HCT116 (cell line): ENCODE measurements at regions not wholly inside any gene's neighbourhood (a gene's known extent, or its start where the extent isn't known, plus 50 kb on each side); places are given as distances from the start of the nearest gene placed in this dataset.

ENCODE experiments used
- ATAC-seq: fragments of 200-7000 bp; cut with Tn5 transposase; 2 replicates; pipeline ENCODE4 v1.9.1; 2020; ENCODE audit warnings: mild to moderate bottlenecking, moderate library complexity
- BruUV-seq: library from RNA; stranded (reverse); fragments of 400-500 nt; replicated peaks from 2 replicates; lab custom pipeline; 2021; lab: Mats Ljungman, UMichigan
- CTCF ChIA-PET: fragments of 300-600 bp; sonication (Branson Sonifier 250); formaldehyde crosslinking; loops from one replicate; lab custom pipeline; 2021; ENCODE audit warnings: antibody characterized with exemption; lab: Charles Lee
- POLR2A ChIA-PET: fragments of 300-600, 350-600 bp; sonication (Branson Sonifier 250); formaldehyde crosslinking; loops from one replicate; lab custom pipeline; 2021; ENCODE audit warnings: antibody characterized with exemption; lab: Charles Lee
- RAD21 ChIA-PET, 2 experiments: fragments of 300-600 bp; sonication (Branson Sonifier 250); formaldehyde crosslinking; loops; one replicate each; lab custom pipeline; 2023; ENCODE audit warnings: low total read pairs in 2 of 2; ENCODE audit not compliant: uncharacterized antibody in 2 of 2, unreplicated experiment in 2 of 2, low non-redundant PET in 1 of 2; lab: Charles Lee
- DNase-seq: peaks from one replicate; pipeline ENCODE4 v3.0.0-alpha.2; 2010; ENCODE audit warnings: low read depth, low spot score
- H2AFZ ChIP-seq: fragments of 200-600 bp; shearing (Covaris generic), sonication (generic); 2 replicates; pipeline ENCODE4 v1.6.1; 2017; ENCODE audit warnings: low read depth, mixed run types, mixed read lengths, antibody characterized with exemption, low read length; ENCODE audit not compliant: poor library complexity, severe bottlenecking
- H3K27ac ChIP-seq: 2 replicates; pipeline ENCODE4 v1.5.1; 2012; ENCODE audit warnings: low read depth, low read length
- H3K27me3 ChIP-seq: fragments of 200-600 bp; sonication (generic); 2 replicates; pipeline ENCODE4 v1.6.1; 2016; ENCODE audit warnings: mixed run types, low read length, mixed read lengths; ENCODE audit not compliant: insufficient read depth
- H3K36me3 ChIP-seq, 2 experiments: fragments of 200-500 bp in 1 of 2; fragments of 200-600 bp in 1 of 2; sonication (Bioruptor generic) in 1 of 2; sonication (generic) in 1 of 2; 2 replicates each; pipeline versions ENCODE4 v1.5.1 to v1.6.1; 2014 to 2016; ENCODE audit warnings: low read length in 2 of 2, inconsistent platforms in 1 of 2, mixed read lengths in 1 of 2, mixed run types in 1 of 2; ENCODE audit not compliant: insufficient read depth in 2 of 2, control insufficient read depth in 1 of 2
- H3K4me1 ChIP-seq, 2 experiments: fragments of 200-600 bp in 1 of 2; sonication (generic) in 1 of 2; 2 replicates each; pipeline versions ENCODE4 v1.5.1 to v1.6.1; 2012 to 2017; ENCODE audit warnings: low read length in 2 of 2, inconsistent platforms in 1 of 2, mild to moderate bottlenecking in 1 of 2, mixed read lengths in 1 of 2, mixed run types in 1 of 2, moderate library complexity in 1 of 2; ENCODE audit not compliant: insufficient read depth in 2 of 2, control insufficient read depth in 1 of 2
- H3K4me2 ChIP-seq: fragments of 200-600 bp; sonication (generic); 2 replicates; pipeline ENCODE4 v1.6.1; 2017; ENCODE audit warnings: mixed run types, low read length, mixed read lengths
- H3K4me3 ChIP-seq, 2 experiments: fragments of 200-600 bp in 1 of 2; sonication (generic) in 1 of 2; replicated peaks in 1 of 2; 2 replicates each; pipeline ENCODE4 v1.5.1; 2011 to 2016; ENCODE audit warnings: low read length in 2 of 2, control low read depth in 1 of 2, low read depth in 1 of 2, mild to moderate bottlenecking in 1 of 2, mixed read lengths in 1 of 2, mixed run types in 1 of 2
- H3K79me2 ChIP-seq: fragments of 200-600 bp; sonication (generic); 2 replicates; pipeline ENCODE4 v1.6.1; 2017; ENCODE audit warnings: mild to moderate bottlenecking, mixed run types, low read length, moderate library complexity, mixed read lengths; ENCODE audit not compliant: insufficient read depth
- H3K9ac ChIP-seq: fragments of 200-600 bp; sonication (generic); 2 replicates; pipeline ENCODE4 v1.6.1; 2016; ENCODE audit warnings: low read length, mixed read lengths
- H3K9me2 ChIP-seq: fragments of 200-600 bp; sonication (generic), shearing (Covaris generic); 2 replicates; pipeline ENCODE4 v1.6.1; 2017; ENCODE audit warnings: mixed run types, mild to moderate bottlenecking, moderate library complexity; ENCODE audit not compliant: insufficient read depth
- H3K9me3 ChIP-seq, 2 experiments: fragments of 200-500 bp in 1 of 2; fragments of 200-600 bp in 1 of 2; sonication (Bioruptor generic) in 1 of 2; sonication (generic) in 1 of 2; 2 replicates each; pipeline ENCODE4 v1.6.1; 2014 to 2017; ENCODE audit warnings: low read length in 2 of 2, mixed read lengths in 2 of 2, inconsistent platforms in 1 of 2, low read depth in 1 of 2, mild to moderate bottlenecking in 1 of 2, mixed run types in 1 of 2, moderate library complexity in 1 of 2; ENCODE audit not compliant: control insufficient read depth in 1 of 2, insufficient read depth in 1 of 2
- H4K20me1 ChIP-seq: fragments of 200-600 bp; sonication (generic), shearing (Covaris generic); 2 replicates; pipeline ENCODE4 v1.6.1; 2017; ENCODE audit warnings: mixed run types, mild to moderate bottlenecking, moderate library complexity; ENCODE audit not compliant: insufficient read depth
- CBX3 ChIP-seq: IDR thresholded peaks from 2 replicates; pipeline ENCODE4 v1.6.1; 2012; ENCODE audit warnings: low read depth
- CEBPB ChIP-seq: IDR thresholded peaks from 2 replicates; pipeline ENCODE4 v1.6.1; 2012; ENCODE audit warnings: low read depth
- JUND ChIP-seq: IDR thresholded peaks from 2 replicates; pipeline ENCODE4 v1.6.1; 2012
- MAX ChIP-seq: IDR thresholded peaks from 2 replicates; pipeline ENCODE4 v1.6.1; 2012
- REST ChIP-seq: IDR thresholded peaks from 2 replicates; pipeline ENCODE4 v1.6.1; 2012; ENCODE audit warnings: low read depth
- SIN3A ChIP-seq: IDR thresholded peaks from 2 replicates; pipeline ENCODE4 v1.6.1; 2012; ENCODE audit warnings: low read depth
- SP1 ChIP-seq: IDR thresholded peaks from 2 replicates; pipeline ENCODE4 v1.6.1; 2012; ENCODE audit warnings: low read depth
- SRF ChIP-seq: IDR thresholded peaks from 2 replicates; pipeline ENCODE4 v1.6.1; 2012; ENCODE audit warnings: low read depth
- TCF7L2 ChIP-seq: IDR thresholded peaks from 2 replicates; pipeline ENCODE4 v1.7.0; 2011; ENCODE audit warnings: borderline replicate concordance, inconsistent platforms; ENCODE audit not compliant: insufficient read depth, insufficient read length; ENCODE audit errors: extremely low read depth
- ZFX ChIP-seq: fragments of 450-650 bp; IDR thresholded peaks from 2 replicates; pipeline ENCODE4 v1.6.1; 2017
- intact Hi-C: fragments of 100-400 bp; cut with micrococcal nuclease; formaldehyde crosslinking; loops from 2 replicates; pipeline ENCODE4 v1.10.0; 2022

GRCh38 chr3:107987036-107987939 is 103.5 kb downstream of the CD47 start:
- TF ChIP-seq MAX (peak; percentile 38; the same call in 1 of the 2 replicates), REST (no peak), ZFX (no peak), SP1 (peak; percentile 44), SRF (no peak), JUND (peak; percentile 27), TCF7L2 (peak; percentile 70), SIN3A (no peak), CBX3 (peak; percentile 67; the same call in 1 of the 2 replicates), CEBPB (peak; percentile 92)
- no peaks in the 10 kb centered on the region for H3K27me3 ChIP-seq
- no peak for ATAC-seq
- no peaks in the 10 kb centered on the region for H3K9me3 ChIP-seq
- ChIA-PET RAD21 (no interaction called here), CTCF (no interaction called here), POLR2A (no interaction called here)
- H3K27ac ChIP-seq, result no peak overlapping the region
- H3K4me2 ChIP-seq, result no peak overlapping the region
- peak; percentile 24 for DNase-seq
- intact Hi-C loops, result no loop called here
- no peaks in the 10 kb centered on the region for H3K36me3 ChIP-seq
- no peak overlapping the region for H3K4me3 ChIP-seq
- H4K20me1 ChIP-seq, result no peaks in the 10 kb centered on the region
- H2AFZ ChIP-seq, result no peak overlapping the region
- no peak overlapping the region for H3K9ac ChIP-seq
- no TSS peak for BruUV-seq
- no peaks in the 10 kb centered on the region for H3K79me2 ChIP-seq
- H3K4me1 ChIP-seq, result peaks cover 0 to 26% of the 10 kb centered on the region in 2 experiments; a peak in 3 of 4 replicates
- no peaks in the 10 kb centered on the region for H3K9me2 ChIP-seq
